ENCODE measurements at regions not wholly inside any gene's neighbourhood (a gene's known extent, or its start where the extent isn't known, plus 50 kb on each side); places are given as distances from the start of the nearest gene placed in this dataset.

DNA sequence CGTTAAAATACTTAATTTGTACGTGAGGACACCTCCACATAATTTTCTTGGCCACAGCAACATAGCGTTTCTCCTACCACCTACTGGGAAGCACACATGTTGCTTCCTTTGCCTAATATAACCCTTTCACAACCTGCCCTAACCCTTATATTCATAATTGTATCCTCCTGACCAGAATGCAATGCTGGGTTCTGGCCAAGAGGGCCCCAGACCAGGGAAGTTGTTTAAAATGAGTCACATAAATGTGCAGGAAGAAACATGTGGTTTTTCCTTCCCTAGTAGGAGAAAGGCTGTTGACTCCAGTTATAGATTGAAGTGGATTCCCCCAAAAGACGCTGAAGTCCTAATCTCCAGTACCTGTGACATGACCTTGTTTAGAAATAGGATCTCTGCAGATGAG is 187.3 kb downstream of the NUFIP1 start:
- TF ChIP-seq KDM5B (CRISPR knock-in tag; IDR thresholded peaks at IDR 0.05; ENCODE audit: borderline replicate concordance), result no peak
- no peak for TF ChIP-seq ZNF713 (CRISPR knock-in tag; IDR thresholded peaks at IDR 0.05)
- TF ChIP-seq, protein P1, sequence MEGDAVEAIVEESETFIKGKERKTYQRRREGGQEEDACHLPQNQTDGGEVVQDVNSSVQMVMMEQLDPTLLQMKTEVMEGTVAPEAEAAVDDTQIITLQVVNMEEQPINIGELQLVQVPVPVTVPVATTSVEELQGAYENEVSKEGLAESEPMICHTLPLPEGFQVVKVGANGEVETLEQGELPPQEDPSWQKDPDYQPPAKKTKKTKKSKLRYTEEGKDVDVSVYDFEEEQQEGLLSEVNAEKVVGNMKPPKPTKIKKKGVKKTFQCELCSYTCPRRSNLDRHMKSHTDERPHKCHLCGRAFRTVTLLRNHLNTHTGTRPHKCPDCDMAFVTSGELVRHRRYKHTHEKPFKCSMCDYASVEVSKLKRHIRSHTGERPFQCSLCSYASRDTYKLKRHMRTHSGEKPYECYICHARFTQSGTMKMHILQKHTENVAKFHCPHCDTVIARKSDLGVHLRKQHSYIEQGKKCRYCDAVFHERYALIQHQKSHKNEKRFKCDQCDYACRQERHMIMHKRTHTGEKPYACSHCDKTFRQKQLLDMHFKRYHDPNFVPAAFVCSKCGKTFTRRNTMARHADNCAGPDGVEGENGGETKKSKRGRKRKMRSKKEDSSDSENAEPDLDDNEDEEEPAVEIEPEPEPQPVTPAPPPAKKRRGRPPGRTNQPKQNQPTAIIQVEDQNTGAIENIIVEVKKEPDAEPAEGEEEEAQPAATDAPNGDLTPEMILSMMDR (CRISPR knock-in tag; IDR thresholded peaks at IDR 0.05), result no peak
- TF ChIP-seq, protein P2, sequence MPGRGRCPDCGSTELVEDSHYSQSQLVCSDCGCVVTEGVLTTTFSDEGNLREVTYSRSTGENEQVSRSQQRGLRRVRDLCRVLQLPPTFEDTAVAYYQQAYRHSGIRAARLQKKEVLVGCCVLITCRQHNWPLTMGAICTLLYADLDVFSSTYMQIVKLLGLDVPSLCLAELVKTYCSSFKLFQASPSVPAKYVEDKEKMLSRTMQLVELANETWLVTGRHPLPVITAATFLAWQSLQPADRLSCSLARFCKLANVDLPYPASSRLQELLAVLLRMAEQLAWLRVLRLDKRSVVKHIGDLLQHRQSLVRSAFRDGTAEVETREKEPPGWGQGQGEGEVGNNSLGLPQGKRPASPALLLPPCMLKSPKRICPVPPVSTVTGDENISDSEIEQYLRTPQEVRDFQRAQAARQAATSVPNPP (CRISPR knock-in tag; IDR thresholded peaks at IDR 0.05), result no peak
